ENCODE measurements at regions not wholly inside any gene's neighbourhood (a gene's known extent, or its start where the extent isn't known, plus 50 kb on each side); places are given as distances from the start of the nearest gene placed in this dataset.
"Not testable (repeated sequence)": the region's sequence is repeated elsewhere in the genome, so short reads cannot be mapped to it uniquely, and the experiment has no call there.

DNA sequence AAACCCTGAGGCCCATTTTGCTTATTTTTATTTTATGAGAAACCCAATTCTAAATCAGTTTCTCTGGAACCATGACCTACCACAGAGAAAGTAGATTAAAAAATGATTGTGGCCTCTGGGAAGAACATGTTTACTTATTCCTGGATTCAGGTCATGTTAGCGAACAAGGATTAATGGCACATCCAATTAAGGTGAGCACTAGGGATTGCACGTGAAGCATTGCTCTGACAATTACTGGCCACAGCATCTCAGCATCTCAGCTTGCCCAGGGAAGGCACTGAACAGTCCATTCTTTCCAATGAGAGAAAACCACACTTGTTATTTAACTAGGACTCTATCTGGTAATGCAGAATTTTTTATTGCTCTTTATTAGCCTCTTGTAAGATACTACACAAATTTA is 119.8 kb downstream of the ZNF330 start:
- intact Hi-C loops (cut with micrococcal nuclease), result no loop called here

DNA sequence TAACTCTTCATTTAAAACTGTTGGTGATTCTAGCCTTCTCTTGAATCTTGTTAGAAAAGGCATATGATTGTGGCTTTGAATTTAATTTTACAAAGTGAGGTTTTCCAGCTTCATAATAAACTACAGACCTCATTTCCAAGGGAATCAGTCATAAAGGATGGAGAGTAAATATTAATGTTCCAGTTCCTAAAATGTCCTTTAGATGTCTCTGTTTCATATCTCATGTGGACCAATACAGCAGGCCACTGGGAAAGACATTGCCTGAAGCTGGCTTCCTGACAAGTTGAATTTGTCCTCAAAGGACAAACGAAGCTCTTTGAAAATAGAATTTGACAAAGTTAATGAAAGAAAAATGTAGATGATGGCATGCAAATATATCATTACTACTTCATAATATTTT is 125.4 kb downstream of the ZNF330 start:
- intact Hi-C loops (cut with micrococcal nuclease), result no loop called here

DNA sequence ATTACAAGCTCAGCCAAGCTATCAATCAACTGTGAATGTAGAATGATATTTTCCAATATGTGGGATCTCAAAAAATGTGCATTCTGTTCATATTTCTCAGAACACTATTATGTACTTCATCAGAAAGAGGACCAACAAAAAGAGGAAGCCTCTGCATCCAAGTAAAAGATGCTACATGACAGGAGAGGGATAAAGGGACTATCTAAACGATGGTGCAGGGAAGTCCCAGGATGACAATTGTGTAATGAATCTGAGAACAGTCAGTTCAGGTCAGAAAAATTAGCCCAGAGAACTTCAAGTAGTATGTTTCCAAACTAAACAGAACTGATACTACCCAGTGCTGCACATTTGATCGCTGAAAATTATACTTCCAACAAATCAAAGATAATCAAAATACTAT is 127.0 kb downstream of the ZNF330 start:
- intact Hi-C loops (cut with micrococcal nuclease), result no loop called here

DNA sequence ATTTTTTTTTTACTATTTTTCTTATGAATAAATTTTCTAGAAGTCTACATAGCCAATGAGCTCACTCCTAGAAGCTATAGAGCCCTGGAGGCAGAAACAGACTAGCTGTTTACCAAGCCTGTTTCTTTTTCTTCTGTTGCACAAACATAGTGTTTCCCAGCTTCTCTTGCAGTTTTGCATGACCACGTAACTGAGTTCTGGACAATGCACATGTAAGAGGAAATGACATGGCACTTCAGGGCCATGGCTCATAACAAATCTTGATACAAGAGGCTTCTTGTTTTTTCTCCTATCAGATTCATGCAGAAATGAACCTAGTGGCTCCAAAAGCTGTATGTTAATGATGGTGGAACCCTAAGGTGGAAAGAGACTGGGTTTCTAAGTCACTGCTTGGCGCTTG is 127.4 kb downstream of the ZNF330 start:
- intact Hi-C loops (cut with micrococcal nuclease), result no loop called here

DNA sequence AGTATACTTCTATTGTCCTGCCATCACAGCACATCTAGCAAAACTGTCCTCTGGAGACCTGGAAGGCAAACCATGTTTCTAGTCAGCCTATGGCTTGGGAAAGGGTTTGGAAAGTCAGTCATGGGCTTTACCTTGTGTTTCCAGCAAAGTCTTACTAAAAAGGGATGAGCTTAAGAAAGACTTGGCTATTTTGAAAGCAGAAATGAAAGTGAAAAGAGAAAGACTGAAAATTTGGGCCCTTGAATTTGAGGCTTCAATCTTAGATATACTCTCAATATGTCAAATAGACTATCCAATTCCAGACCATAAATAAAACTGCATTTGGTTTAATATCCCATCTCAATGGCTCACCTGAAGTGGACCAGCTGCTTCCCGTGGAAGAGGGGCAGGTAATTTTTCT is 127.9 kb downstream of the ZNF330 start:
- intact Hi-C loops (cut with micrococcal nuclease), result no loop called here

DNA sequence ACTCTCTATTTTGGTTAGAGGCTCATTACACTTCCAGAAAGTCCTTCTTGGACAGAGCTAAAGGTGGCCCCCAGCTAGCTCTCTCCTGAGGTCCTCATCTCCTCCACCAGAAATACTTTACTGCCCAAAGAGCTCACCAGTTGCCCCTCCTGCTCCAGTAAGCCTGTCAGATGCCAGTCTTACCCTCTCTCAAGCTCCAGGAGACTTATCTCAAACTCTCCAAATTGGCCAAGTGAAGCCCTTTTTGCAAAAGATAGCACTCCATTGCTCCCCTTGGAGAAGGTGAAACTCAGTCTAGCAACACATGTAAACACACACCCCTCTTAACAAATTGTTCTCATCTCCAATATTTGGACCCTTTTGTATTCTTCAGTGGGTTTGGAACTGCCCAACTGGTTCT is 128.5 kb downstream of the ZNF330 start:
- intact Hi-C loops (cut with micrococcal nuclease), result no loop called here

DNA sequence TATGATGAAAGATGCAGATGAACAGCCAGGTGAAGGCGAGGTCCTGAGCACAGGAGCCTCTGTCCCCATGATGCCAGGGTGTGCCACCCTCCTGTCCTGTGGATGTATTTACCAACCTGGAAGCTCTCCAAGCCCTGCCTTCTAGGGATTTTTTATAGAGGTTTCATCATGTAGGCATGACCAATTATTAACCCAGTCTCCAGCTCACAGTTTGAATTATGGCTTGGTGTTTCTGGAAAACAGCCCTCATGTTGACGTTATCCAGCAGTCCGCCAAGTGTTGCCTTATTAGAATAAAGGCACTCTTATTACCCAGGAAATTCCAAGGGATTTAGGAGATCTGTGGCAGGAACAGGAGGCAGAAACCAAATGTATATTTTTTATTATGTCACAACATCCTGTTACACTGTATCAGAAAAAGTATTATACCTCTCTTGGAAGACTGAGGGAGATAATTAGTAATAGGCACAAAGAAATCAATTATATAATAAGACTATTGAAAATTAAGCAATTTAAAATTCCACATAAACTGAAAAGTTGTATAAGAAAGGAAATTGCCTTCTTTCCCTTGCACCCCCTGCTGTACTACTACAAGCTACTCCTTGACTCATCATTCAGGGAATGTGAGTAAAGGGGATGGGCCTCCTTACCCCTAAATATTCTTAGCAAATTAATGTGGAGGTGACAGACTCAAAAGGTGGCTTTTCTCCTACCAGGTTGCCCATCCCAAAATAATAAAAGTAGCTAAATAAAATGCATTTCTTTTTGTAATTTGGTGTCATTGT is 129.6 kb downstream of the ZNF330 start:
- intact Hi-C loops (cut with micrococcal nuclease), result no loop called here

DNA sequence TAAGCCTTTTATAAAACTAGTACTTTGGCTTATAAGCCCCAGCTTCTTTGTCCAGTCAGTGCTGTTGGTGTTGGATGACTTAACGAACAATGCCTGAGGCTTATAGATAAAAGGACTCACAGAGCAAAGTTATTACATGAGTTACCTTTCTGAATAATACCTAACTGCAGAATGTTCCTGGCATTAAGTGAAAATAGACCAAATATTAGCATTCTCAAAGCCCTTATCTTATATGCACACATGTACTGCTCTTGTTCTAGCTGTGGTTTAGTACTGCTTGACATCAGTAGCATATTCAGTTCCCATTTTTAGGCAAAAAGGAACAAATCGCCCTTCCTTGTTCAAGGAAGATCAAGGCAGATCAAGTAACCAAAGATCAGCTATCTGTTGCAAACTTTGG is 131.6 kb downstream of the ZNF330 start:
- intact Hi-C loops (cut with micrococcal nuclease), result no loop called here

DNA sequence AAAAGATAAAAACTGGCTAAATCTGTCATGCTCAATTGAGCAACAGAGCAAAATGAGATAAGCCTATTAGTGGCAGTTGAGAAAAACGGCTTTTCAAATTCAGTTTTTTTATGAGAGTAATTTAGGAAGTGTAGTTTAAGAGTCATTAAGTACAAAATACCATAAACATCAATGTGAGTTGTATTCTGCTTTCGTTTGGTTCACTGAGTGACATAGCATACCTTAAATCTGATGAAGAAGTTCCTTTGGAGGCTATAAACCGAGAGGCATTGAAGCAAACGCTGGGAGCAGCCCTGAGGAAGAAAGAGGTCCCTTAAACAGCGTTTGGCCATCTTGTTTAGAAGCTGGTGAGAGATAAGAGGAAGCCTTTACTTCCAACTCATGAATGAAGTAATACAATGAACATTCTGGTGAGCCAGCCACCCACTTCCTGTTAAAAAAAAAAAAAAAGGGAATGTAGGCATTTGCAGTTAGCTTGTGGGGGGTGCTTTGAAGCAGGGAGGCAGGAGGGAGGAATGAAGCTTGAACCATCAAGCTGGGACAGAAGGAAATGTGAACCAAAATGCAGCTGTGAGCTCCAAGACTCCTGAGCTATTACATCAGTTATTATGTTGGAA is 132.3 kb downstream of the ZNF330 start:
- intact Hi-C loops (cut with micrococcal nuclease), result no loop called here

DNA sequence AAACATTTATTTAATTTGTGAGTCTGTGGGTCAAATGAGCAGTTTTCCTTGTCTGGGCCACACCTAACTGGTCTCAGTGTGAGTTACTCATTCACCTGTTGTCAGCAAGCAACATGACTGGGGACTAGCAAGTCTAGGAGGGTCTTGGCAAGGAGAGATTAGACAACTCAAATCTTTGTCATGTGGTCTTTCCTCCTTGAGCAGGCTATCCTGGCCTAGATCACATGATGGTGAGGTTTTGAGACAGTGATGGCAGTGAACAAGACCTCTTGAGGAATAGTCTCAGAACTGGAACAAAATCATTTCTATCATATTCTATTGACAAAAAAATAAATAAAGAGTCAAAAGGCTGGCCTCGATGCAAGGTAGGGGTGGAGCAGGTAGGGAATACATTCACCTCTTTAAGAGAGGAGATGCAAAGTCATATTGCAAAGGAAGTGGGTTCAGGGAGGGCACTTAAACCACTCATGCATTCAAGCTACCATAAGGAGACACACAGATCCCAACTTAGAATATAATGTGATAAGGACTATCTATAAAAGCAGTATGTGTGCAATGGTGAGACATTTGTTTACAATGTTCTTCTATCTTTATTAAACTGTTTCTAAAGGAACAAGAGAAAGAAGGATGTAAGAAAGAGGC is 135.7 kb downstream of the ZNF330 start:
- intact Hi-C loops (cut with micrococcal nuclease), result no loop called here

DNA sequence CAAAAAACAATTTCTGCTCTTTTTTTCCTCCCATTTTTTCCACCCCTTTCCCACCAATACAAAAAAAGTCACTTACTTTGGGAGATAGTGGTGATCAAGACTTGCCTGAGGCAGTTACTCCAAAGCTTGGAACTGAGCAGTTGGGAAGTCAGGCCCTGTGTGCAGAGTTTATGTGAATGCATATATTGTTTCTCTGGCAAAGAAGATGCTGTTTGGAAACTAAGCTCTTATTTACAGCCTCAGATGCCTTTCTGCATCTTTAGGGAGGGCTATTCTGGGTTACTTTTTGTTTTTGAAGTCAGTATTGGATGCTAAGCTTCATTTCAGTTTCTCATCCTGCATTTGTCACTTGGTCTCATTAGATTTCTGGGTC is 136.3 kb downstream of the ZNF330 start:
- intact Hi-C loops (cut with micrococcal nuclease), result no loop called here

DNA sequence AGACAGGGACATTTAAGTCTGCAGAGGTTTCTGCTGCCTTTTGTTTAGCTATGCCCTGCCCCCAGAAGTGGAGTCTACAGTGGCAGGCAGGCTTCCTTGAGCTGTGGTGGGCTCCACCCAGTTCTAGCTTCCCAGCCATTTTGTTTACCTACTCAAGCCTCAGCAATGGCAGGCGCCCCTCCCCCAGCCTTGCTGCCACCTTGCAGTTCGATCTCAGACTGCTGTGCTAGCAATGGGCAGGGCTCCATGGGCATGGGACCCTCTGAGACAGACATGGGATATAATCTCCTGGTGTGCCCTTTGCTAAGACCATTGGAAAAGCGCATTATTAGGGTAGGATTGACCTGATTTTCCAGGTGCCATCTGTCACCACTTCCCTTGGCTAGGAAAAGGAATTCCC is 147.5 kb downstream of the ZNF330 start:
- intact Hi-C loops (cut with micrococcal nuclease), result not testable (repeated sequence)

DNA sequence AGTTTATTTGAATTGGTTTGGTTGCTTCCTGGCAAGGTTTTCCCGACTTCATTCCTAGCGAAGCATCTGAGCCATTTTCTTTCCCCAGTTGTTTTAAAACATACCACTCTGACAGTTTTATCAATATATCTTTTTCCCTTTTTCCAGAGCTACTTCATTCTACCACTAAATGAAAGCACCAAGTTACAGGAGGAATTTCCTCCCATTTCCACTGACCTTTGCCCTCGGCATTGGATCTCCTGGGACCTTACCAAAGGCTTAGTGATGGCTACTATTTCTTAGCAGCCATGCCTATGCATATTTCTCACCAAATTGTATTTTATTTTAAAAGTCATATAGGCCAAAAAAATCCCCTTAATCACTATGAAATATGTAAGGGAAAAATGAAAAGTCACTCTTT is 150.5 kb downstream of the ZNF330 start:
- intact Hi-C loops (cut with micrococcal nuclease), result no loop called here

DNA sequence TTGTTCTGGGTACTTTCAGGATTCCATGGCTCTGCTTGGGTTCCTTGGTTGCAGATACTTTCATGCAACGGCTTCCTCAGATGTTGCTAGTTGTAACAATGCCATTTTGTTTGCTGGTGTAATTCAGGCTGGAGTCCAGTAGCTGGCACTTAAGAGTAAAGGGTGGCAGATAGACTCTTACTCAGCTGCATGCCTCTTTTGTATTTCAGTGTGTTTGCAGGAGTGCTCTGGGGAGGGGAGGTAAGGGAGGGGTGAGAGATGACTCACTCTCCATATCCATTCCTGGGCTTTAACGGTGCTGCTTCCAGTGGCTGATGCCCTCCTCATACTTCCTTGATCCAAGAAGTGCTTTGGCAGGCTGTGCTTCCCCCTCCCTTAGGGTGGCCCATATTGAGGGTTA is 155.2 kb downstream of the ZNF330 start:
- intact Hi-C loops (cut with micrococcal nuclease), result no loop called here

DNA sequence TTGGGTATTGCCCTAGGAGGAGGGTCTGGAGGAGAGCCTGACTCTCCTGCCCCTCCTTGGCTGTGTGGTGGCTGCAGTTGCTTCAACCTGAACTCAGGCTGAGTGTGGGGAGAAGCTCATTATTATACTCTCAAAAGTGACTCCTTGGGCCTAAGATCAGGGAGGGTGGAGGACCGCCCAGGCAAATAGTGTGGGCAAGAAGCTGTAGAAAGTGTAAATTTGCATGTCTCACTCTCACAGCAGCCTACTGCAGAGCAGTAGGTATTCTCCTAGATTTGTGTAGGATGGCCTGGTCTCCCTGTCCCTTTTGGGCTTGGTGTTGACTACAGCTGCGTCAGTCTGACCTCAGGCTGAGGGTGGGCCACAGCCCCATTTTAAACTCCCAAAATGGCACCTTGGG is 156.1 kb downstream of the ZNF330 start:
- intact Hi-C loops (cut with micrococcal nuclease), result no loop called here

DNA sequence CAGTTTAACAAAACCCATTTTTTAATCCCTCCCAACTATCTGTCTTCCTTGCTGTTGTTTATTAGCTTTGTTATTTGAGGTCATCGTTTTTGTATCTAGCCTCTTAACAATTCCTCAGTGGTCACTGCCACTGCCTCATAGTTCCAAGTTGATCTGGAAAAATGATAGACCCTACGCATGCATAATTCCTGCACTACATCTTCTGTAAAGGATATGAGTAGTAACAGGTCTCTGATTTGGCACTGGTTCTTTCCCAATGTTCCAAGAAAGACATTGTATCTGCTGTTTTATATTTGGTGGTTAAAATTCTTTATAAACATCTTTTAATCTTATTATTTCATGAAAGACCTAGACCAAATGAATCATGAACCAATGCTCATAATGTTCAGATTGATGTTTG is 166.6 kb downstream of the ZNF330 start:
- intact Hi-C loops (cut with micrococcal nuclease), result no loop called here

DNA sequence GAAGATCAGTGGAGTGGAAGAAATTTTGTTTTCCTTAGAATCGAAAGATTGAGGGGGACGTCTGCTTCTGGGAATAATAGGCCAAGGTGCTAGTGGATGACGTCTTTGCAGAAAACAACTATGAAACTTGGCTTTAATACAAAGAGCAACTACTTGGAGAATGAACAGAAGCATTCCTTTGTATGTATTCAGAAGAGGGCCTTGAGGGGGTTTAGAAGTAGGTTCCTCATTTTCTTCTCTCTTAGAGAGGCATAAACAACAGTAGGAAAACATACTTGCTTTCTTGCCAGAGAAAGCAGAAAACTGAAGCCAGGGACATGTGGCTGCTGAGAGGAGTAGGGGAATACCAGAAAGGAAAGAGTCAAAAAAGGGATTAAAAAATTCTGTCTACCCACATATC is 167.8 kb downstream of the ZNF330 start:
- intact Hi-C loops (cut with micrococcal nuclease), result no loop called here

DNA sequence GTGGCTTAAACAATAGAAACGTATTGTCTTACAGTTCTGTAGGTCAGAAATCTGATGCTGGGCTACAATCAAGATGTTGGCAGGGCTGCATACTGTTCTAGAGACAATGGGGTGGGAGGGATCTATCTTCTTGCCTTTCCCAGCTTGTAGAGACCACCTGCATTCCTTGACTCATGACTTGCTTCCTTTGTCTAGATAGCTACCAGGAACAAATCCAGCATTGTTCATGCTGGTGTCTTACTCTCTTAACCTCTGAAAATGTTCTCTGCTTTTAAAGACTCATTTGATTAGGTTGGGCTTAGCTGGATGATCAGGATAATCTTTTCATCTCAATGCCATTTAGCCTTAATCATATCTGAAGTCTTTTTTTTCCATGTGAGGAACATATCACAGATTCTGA is 169.0 kb downstream of the ZNF330 start:
- intact Hi-C loops (cut with micrococcal nuclease), result no loop called here

DNA sequence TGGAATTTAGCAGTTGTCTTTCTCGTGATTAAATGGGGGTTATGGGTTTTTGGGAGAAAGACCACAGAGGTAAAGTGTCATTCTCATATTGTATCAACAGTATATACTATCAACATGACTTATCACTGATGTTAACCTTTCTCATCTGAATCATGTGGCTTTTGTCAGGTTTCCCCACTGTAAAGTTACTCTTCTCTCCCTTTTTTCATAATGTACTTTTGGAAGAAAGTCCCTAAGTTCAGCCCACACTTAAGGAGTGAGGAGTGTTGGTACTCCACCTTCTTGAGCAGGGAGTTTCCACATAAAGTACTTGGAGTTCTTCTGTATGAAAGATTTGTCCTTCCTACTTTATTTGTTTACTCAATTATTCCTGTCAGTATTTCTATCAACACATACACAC is 169.9 kb downstream of the ZNF330 start:
- intact Hi-C loops (cut with micrococcal nuclease), result no loop called here

DNA sequence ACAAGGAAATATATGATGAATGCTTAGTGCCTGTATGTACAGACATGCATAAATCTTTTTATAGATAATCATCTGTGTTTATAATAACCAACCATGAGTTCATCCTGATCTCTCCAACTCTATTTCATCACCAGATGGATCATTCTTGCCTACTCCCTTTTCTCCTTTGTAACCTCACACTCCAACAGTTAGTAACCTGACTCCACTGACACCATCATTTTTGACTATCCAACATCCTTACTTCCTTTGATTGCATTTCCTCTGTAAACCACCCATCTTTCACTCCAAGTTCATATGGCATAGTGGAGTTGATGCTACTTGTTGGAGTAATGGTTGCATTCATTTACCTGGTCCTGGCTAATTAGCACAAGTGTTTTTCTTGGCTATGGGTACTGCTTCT is 170.6 kb downstream of the ZNF330 start:
- intact Hi-C loops (cut with micrococcal nuclease), result no loop called here

DNA sequence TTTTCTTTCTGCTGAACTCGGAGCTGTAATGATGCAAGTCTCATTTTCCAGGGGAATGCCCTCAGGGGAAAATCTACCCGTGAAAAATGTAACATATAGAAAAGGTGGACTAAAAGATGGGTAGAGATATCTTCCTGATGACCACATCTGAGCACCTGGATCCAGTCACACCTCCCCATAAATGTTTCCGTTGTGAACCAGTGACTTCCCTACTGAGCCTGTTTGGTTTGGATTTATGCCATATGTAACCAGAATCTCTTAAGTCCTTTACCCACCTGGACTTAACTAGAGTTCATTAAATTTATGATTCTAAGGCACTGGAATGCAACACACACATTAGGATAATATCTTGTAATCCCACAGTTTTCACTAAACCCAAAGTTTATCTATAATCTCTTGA is 171.1 kb downstream of the ZNF330 start:
- intact Hi-C loops (cut with micrococcal nuclease), result no loop called here

DNA sequence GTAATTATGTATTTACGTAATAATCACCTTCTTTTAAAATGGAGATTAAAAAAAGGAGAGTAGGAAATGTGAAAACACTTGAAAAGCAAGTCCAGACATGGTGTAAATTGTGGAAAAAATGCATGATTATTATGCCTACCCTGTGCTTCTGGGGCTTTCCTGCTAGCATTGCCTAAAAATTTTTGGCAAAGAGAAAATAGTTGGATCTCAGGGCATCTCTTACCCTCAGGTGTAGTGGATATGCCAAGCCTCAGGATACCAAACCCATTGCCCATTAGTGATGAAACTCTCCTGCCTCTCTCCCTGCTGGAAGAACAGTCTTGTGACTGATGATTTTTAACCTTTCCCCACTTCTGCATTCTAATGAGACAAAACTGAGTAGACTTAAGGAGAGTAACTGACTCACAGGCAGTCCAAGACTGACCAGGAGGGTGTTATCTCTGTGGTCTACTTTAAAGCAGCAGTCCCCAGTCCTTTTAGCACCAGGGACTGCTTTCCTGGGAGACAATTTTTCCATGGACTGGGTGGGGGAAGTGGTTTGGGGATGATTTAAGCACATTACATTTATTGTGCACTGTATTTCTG is 174.6 kb downstream of the ZNF330 start:
- intact Hi-C loops (cut with micrococcal nuclease), result no loop called here

DNA sequence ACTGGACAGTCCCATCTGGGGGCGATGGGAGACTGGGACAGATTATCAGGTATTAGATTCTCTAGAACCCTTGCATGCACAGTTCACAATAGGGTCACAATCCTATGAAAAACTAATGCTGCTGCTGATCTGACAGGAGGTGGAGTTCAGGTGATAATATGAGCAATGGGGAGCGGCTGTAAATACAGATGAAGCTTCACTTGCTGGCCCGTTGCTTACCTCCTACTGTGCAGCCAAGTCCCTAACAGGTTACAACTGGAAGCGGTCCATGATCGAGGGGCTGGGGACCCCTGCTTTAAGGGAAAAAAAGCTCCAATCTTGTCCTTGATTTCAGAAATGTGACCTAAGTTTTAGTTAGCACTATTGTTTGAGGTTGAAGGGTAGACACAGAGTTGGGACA is 175.2 kb downstream of the ZNF330 start:
- intact Hi-C loops (cut with micrococcal nuclease), result no loop called here

Data from T-helper 1 cell treated with Interleukin-12 subunit alpha and Interleukin-12 subunit beta and Interleukin-4 antibody, amounts not matched to agents 30 ng/mL and 1 ng/mL, for 36 hours (primary cell).